ENCODE measurements at regions not wholly inside any gene's neighbourhood (a gene's known extent, or its start where the extent isn't known, plus 50 kb on each side); places are given as distances from the start of the nearest gene placed in this dataset.
A peak's percentile ranks its signal among the peaks of the same experiment; 100 is the strongest.
"Not testable (repeated sequence)": the region's sequence is repeated elsewhere in the genome, so short reads cannot be mapped to it uniquely, and the experiment has no call there.

DNA sequence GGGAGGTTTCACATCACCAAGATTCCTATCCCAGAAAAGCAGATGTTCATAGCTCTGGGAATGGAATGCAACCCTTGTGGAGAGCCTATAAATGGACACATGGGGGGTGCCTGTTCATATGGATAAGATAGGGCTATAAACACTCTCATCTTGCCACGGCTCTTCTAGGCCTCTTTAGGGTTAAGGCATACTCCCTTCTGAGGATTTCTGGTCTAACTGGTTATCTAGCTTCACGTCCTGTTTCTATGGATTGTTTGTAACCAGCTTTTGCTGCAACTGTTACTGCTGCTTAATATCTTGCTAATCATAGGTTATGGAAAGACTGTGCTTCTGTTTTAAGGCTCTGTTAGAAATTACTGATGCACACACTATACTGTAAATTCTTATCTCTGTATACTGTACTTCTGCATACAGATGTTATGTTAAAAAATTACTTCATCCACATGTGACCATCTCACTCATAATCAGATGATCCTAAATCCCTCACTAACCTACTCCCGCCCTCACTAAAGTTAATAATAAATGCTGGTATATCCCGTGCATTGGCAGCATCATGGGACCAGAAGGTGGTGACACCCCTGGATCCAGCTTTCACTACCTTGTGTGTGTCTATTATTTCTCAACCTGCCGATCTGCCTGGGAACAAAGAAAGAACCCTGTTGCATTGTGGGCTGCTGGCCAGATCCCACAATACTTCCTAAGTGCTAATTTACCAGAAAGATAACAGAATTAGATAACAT, 68.7 kb downstream of the PRKAB2 start:
- not testable (repeated sequence) for FAIRE-seq

DNA sequence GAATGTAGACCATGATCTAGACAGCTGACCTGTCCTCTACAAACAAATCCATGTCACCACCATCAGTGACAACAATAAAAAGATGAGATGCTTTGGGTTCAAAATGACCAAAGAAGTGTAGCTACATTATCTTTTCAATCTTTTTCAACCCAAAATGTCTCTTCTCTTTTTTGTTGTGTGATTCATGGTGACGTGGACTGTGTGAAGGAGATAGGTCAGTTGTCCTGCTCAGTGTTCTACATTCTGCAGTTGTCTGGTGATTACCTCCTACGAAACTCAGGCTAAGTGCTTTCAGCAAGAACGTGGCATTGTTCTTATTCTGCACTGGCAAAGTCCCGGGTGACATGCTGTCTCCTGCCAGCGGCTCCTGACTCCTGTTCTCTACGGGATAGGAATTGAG, 73.1 kb downstream of the PRKAB2 start:
- FAIRE-seq = no peak

- FAIRE-seq = not testable (repeated sequence)
These were observed 73.8 kb downstream of the PRKAB2 start for GRCh38 chr1:147098338-147098973.

- FAIRE-seq = no peak
These were observed 76.6 kb downstream of the PRKAB2 start for GRCh38 chr1:147095691-147096090.

- no peak for FAIRE-seq
These were observed 80.5 kb downstream of the PRKAB2 start for GRCh38 chr1:147091801-147092200.

DNA sequence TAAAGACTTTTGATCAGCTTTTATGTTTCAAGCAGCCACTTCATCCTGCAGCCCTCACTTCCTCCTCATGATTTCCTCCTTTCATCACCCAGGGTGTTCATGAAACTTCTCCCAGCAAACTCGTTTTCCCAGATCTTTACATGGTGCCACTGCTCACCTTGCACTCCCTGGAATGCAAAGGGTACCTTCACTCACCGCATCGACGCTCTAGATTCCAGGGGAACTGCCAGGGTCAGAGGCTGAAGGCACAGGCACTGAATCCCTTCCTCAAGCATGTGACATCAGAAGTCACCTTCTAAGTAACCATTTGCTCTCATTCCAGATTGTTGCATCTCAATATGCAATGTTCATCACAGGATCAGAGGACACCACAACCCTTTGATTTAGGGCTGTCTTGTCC, 82.8 kb downstream of the PRKAB2 start:
- no peak for FAIRE-seq

DNA sequence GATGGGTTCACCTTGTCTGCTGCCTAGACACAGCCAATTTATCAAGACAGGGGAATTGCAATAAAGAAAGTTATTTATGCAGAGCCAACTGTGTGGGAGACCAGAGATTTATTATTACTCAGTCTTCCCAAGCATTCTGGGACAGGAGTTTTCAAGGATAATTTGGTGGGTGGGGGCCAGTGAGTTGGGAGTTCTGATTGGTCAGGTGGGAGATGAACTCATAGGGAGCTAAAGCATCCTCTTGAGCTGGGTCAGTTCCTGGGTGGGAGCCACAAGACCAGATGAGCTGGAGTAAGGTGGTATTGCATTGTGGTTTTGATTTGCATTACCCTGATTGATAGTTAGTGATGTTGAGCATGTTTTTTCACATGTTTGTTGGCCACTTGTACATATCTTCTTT, 86.1 kb downstream of the PRKAB2 start:
- no peak for FAIRE-seq

- peak; percentile 73 for FAIRE-seq
These were observed 87.8 kb downstream of the PRKAB2 start for GRCh38 chr1:147084273-147085096.

DNA sequence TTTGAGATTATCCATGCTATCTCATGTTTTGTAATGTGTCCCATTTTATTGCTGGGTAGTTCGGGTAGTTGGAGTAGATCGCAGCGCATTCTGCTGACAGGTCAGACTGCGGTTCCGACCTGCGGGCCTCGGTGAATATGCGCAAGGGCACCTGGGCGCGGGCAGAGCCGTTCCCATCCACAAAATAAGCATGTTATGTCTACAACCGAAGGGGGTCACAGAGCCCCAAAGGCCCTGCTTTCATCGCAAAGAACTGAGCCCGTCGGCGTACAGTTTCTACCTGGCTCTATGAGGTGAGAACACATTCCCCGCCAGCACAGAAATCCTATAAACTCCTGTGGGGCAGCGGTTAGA, 88.4 kb downstream of the PRKAB2 start:
- FAIRE-seq = no peak

DNA sequence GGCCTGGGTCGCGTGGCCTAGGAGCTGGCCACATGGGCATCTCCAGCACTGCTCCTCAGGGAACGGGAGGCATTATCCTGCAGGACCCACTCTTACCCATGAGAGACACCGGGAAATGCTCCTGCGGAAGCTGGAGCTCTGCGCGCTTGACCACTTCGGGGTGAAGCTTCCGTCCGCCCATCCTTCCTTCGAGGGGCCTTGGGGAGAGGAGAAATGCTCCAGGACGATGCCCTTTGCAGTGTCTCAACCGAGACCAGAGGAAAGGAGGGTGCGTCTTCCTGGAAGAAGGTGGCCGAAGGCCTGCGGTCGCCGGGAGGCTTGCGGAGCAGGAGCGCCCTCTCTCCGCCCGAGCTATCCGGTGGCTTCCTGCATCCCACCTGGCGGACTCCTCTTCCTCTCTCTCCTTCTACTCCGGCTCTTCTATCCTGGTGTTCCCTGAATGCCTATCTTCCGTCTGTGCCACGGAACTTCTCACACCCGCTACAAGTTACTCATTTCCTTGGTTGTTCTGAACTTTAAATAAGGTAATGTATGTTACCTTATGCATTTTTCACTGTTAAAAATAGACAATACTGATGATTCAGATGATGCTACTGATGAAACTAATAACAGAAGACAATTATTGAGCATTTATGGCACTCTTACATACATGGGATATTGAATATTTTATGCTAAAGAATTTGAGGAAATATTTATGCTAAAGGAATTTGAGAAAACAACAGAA, 91.4 kb downstream of the PRKAB2 start:
- no peak for FAIRE-seq

DNA sequence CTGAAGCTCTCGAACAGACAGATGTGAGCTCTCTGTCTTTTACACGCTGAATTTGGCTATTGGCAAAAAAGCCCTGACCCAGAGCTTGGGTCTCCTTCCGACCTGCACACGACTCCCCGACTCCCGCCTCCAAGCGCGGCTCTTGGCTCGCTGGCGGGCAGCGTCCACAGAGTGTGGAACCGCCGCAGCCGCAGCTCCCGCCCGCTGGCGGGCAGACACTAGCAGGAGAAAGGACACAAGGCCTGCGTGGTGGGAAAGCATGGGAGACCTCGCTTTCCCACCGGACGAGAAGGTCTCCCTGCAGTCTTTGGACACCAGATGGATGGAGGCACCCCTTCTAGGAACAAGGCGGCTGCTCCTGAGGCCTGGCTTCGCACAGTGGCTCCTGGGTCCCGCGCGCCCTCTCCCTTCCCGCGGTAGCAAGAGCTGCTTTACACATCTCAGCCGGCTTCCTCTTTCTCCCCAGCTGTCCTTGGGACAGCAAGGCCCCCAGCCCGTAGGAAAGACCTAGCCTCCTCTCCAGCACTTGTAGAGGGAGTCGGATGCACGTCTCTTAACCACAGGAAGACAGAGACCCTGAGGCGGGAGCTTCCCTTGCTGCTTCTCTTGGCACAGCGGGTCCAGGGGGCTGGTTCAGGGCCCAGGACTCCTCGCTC, 92.1 kb downstream of the PRKAB2 start:
- no peak for FAIRE-seq

DNA sequence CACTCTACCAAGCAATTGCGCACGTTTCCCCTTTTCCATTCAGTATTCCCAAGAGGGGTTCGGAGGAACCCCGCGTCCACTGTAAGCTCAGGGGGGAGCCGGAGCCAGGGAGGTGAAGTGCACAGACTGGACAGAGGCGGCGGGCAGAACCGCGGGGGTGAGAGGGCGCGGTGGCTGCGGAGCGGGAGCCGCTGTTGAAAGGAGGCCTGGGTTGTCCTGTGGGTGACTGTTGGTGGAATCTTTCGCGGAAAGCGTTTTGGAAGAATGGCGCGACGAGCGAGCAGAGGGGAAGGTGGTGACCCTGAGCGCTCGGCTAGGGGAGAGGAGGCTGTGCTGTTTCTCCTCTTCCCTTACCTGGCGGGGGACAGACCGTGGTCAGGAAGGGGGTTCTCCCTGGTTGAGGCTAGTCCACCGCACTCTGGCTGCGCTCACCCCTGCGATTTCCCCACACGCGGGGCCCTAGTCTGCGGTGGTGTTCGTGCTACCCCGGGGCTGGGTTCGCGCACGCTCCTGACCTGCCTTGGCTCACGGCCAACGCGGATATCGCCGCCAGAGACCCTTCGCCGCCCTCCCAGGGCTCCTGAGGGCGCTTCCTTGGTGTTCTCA, 92.8 kb downstream of the PRKAB2 start:
- no peak for FAIRE-seq

DNA sequence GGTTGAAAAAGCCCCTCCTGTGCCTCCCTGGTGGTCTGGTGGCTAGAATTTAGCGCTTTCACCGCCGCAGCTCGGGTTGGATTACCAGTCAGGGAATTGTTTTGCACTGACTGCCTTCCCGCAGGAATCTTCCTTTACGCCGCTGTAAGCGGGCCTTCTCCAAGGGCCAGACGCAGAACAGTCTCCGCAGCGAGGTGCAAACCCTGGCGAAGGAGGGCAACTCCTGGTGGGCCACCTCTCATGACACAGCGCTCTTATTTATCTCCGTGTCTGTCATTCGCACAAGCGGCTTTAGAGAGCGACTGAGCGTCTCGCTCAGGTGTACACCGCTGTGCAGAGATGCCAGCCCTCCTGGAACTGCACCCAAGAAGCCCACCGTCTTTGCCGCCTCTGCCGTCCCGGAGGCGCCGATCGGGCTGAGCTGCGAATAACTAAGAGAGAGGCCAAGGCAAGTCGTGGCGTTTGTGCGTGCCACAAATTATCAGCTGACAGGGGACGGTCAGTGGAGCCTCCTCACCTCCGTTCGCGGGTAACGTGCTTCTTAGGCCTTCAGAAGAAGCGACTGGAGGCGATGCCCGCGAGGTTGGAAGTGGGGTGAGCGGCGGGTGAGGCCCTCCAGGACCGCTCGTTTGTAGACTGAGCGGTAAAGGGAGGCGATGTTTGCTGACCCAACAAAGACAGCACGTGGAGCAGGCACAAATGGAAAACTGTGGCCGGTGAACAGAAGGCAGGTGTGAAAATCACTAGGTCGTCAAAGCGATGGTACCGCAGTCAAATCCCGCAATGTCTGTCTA, 93.5 kb downstream of the PRKAB2 start:
- FAIRE-seq = no peak

- no peak for FAIRE-seq
These were observed 94.2 kb downstream of the PRKAB2 start for GRCh38 chr1:147077936-147078605.

- FAIRE-seq = no peak
These were observed 94.7 kb downstream of the PRKAB2 start for GRCh38 chr1:147077523-147077922.

GRCh38 chr1:147077081-147077480, 95.2 kb downstream of the PRKAB2 start:
- FAIRE-seq = no peak

GRCh38 chr1:147076442-147076841, 95.8 kb downstream of the PRKAB2 start:
- FAIRE-seq = no peak

DNA sequence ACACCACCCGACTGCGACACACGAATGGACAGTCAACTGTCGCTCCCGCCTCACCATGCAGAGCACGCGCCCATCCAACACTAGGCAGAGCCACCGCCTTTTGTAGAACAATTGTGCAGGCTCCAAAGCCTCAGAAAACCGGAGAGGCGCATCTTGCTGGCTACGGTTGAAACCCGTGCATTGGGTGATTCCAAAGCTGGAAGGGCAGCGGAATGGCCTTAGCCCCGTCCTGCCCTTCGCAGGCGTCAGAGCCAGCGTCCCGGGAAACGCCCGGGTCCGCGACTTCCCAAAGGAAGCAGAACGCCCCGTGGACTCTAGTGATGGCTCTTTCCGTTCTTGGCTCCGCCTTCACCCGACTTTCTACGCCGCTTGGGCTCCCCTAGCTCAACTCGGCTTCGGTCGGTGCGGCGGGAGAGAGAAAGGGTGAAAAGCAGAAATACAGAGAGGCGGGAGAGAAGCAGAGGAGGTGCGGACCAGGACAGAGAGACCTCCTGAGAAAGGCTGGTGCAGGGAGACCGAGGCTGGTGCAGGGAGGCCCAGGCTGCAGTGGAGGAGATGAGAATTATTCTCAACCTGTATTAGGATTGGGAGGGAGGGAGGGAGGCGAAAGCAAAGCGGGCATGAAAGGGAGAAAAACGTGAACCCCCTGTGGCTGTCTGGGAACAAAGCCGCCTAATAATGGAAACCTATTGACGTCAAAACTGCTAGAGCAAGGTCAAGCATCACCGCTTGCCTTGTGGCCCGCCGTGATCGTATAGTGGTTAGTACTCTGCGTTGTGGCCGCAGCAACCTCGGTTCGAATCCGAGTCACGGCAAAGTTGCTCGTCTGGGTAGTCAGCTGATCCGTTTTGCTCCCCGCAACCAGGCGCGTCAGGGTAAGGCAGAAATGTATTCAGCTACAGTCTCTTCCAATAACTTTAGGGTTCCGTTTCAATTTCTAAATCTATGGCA, 99.5 kb downstream of the PRKAB2 start:
- no peak for FAIRE-seq

DNA sequence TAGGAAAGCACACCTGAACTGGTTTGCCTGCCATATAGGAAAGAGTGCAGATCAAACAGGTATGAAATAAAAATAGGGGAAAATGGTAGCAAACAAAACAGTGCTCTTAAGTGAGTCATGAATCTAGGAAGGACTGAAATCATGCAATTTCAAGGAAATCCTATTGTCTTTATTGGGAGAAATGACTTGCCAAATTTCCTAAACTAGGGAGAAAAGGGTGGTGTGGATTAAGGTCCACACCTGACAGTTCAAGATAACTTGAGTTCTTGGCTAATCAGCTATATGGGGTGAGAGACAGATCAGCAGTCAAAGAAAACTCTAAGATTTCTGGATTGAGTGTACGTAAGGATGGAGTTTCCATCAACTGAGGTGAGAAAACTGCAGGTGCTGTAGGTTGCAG, 101.1 kb downstream of the PRKAB2 start:
- no peak for FAIRE-seq

DNA sequence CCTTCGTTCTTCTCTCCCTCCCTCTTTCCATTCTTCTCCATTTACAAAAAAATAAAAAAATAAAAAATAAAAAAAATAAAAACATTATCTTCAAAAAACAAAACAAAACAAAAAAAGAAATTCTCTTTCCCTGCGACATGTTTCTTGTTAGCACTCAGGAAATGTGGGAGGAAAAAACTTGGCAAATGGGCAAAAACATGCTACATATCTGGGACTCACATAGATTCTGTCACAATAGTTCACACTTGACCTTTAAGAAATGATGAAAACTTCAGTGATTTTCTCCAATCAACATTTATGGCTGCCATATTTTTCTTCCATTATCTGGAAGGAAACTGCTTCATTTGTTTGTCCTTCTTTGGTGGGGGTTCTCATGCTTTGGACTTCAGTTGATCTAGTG, 109.3 kb downstream of the PRKAB2 start:
- no peak for FAIRE-seq

Measured in G401.6 (cell line).